SK-N-SH treated with all-trans-retinoic acid at 6 μM for 48 hours (cell line): ENCODE measurements at regions not wholly inside any gene's neighbourhood (a gene's known extent, or its start where the extent isn't known, plus 50 kb on each side); places are given as distances from the start of the nearest gene placed in this dataset.

ENCODE experiments used
- ARNTL ChIP-seq: fragments of 450-650 bp; formaldehyde crosslinking; IDR thresholded peaks from 2 replicates; pipeline ENCODE4 v1.5.0; 2020; ENCODE audit warnings: low read depth, mild to moderate bottlenecking, moderate library complexity, borderline replicate concordance
- BACH2 ChIP-seq: fragments of 250-450 bp; sonication (Bioruptor Pico); IDR thresholded peaks from 2 replicates; pipeline ENCODE4 v1.9.0; 2021; ENCODE audit warnings: mild to moderate bottlenecking, borderline replicate concordance
- ESRRG ChIP-seq: fragments of 250-450 bp; sonication (Bioruptor Pico); IDR thresholded peaks from 2 replicates; pipeline ENCODE4 v1.6.1; 2021; ENCODE audit warnings: mild to moderate bottlenecking
- OSR1 ChIP-seq: fragments of 250-450 bp; sonication (Bioruptor Pico); IDR thresholded peaks from 2 replicates; pipeline ENCODE4 v1.8.0; 2022; ENCODE audit warnings: moderate library complexity, mild to moderate bottlenecking, inconsistent platforms
- PATZ1 ChIP-seq: fragments of 250-450 bp; sonication (Bioruptor Pico); IDR thresholded peaks from 2 replicates; pipeline ENCODE4 v1.8.0; 2020; ENCODE audit warnings: mild to moderate bottlenecking, moderate library complexity, borderline replicate concordance
- SNAI2 ChIP-seq: fragments of 250-450 bp; sonication (Bioruptor Pico); IDR thresholded peaks from 2 replicates; pipeline ENCODE4 v1.5.0; 2020; ENCODE audit warnings: mild to moderate bottlenecking, moderate library complexity
- TCF4 ChIP-seq: fragments of 250-450 bp; sonication (Bioruptor Pico); IDR thresholded peaks from 2 replicates; pipeline ENCODE4 v1.8.0; 2021; ENCODE audit warnings: mild to moderate bottlenecking, moderate library complexity, borderline replicate concordance
- TSHZ2 ChIP-seq: fragments of 250-450 bp; sonication (Bioruptor Pico); IDR thresholded peaks from 2 replicates; pipeline ENCODE4 v1.5.0; 2020; ENCODE audit warnings: mild to moderate bottlenecking, moderate library complexity
- ZFP3 ChIP-seq: fragments of 250-450 bp; sonication (Bioruptor Pico); IDR thresholded peaks from 2 replicates; pipeline ENCODE4 v1.5.0; 2020; ENCODE audit warnings: mild to moderate bottlenecking, moderate library complexity
- ZFP30 ChIP-seq: fragments of 450-650 bp; formaldehyde crosslinking; IDR thresholded peaks from 2 replicates; pipeline ENCODE4 v1.5.0; 2022; ENCODE audit warnings: mild to moderate bottlenecking, moderate library complexity
- ZNF70 ChIP-seq: fragments of 450-650 bp; formaldehyde crosslinking; IDR thresholded peaks from 2 replicates; pipeline ENCODE4 v1.5.0; 2020; ENCODE audit warnings: mild to moderate bottlenecking, moderate library complexity

- TF ChIP-seq PATZ1 (CRISPR knock-in tag) (no peak), SNAI2 (CRISPR knock-in tag) (no peak), ZFP30 (no peak), OSR1 (CRISPR knock-in tag) (no peak), TSHZ2 (CRISPR knock-in tag) (no peak), ZFP3 (no peak), ARNTL (CRISPR knock-in tag) (no peak), ZNF70 (no peak), BACH2 (no peak), TCF4 (no peak), ESRRG (CRISPR knock-in tag) (no peak)
Measured at GRCh38 chr12:87142342-87142741, 886.2 kb upstream of the MGAT4C start.
